ENCODE measurements at regions not wholly inside any gene's neighbourhood (a gene's known extent, or its start where the extent isn't known, plus 50 kb on each side); places are given as distances from the start of the nearest gene placed in this dataset.

GRCh38 chr6:67885081-67886033 is 749.7 kb upstream of the ADGRB3 start (continued):
- TF ChIP-seq SUPT5H (IDR thresholded peaks at IDR 0.05): peak; percentile 73
- no peak for TF ChIP-seq ZNF398 (CRISPR knock-in tag; IDR thresholded peaks at IDR 0.05)
- TF ChIP-seq ZNF436 (CRISPR knock-in tag; IDR thresholded peaks at IDR 0.05): peak; percentile 24; the same call in 1 of the 2 replicates
- no peak for TF ChIP-seq THRAP3 (IDR thresholded peaks at IDR 0.05; ENCODE audit: borderline replicate concordance)
- TF ChIP-seq PTBP1 (IDR thresholded peaks at IDR 0.05; ENCODE audit: low read depth, low read length): no peak
- 0 out of 2 replicates have a peak, but pooled peaks have one; percentile 16 for TF ChIP-seq GABPA (tag; conservative IDR thresholded peaks at IDR 0.05; ENCODE audit: low read depth)
- TF ChIP-seq ARID3B (CRISPR knock-in tag; IDR thresholded peaks at IDR 0.05; ENCODE audit: borderline replicate concordance): no peak
- no peak for TF ChIP-seq PKNOX1 (IDR thresholded peaks at IDR 0.05)
- TF ChIP-seq GABPB2 (CRISPR knock-in tag; conservative IDR thresholded peaks at IDR 0.05): no peak
- TF ChIP-seq ILK (tag; IDR thresholded peaks at IDR 0.05; ENCODE audit: borderline replicate concordance, low read depth): no peak
- peak; percentile 14; the same call in 1 of the 2 replicates for TF ChIP-seq POLR2AphosphoS5 (IDR thresholded peaks at IDR 0.05; ENCODE audit: control insufficient read depth, insufficient read depth, low read depth, low read length)
- TF ChIP-seq SMARCA4 (IDR thresholded peaks at IDR 0.05): no peak; the same call in 1 of the 2 replicates
- 0 out of 4 replicates have a peak, but pooled peaks of 1 of the 2 experiments have one; percentile 23 for TF ChIP-seq BCLAF1 (IDR thresholded peaks at IDR 0.05; ENCODE audit: borderline replicate concordance in 1 of 2, control insufficient read depth in 1 of 2, low read depth in 2 of 2, low read length in 1 of 2)
- TF ChIP-seq ARHGAP35 (IDR thresholded peaks at IDR 0.05; ENCODE audit: partially characterized antibody): peak; percentile 11
- no peak for TF ChIP-seq MEIS2 (IDR thresholded peaks at IDR 0.05; ENCODE audit: partially characterized antibody)
- peak; percentile 62 for TF ChIP-seq TAF7 (tag; IDR thresholded peaks at IDR 0.05)
- TF ChIP-seq CBX5 (IDR thresholded peaks at IDR 0.05; ENCODE audit: borderline replicate concordance, low read depth): no peak
- TF ChIP-seq XRCC5 (IDR thresholded peaks at IDR 0.05; ENCODE audit: low read depth, low read length): no peak
- TF ChIP-seq MAFK (IDR thresholded peaks at IDR 0.05; ENCODE audit: low read length): no peak; the same call in 1 of the 2 replicates
- TF ChIP-seq POLR2H (tag; IDR thresholded peaks at IDR 0.05; ENCODE audit: low read depth): peak; percentile 82

Measured in K562 (cell line).